HEK293 (cell line): ENCODE measurements at regions not wholly inside any gene's neighbourhood (a gene's known extent, or its start where the extent isn't known, plus 50 kb on each side); places are given as distances from the start of the nearest gene placed in this dataset.
A peak's percentile ranks its signal among the peaks of the same experiment; 100 is the strongest.

Experiments
- CTCF ChIA-PET: fragments of 350-600 bp; formaldehyde crosslinking; extraction: SDS; loops from one replicate; lab custom pipeline; 2021; ENCODE audit warnings: antibody characterized with exemption; lab: Yijun Ruan, JAX
- POLR2A ChIA-PET: fragments of 300-600 bp; formaldehyde crosslinking; extraction: SDS; loops from one replicate; lab custom pipeline; 2020; ENCODE audit warnings: antibody characterized with exemption, inconsistent platforms; lab: Yijun Ruan, JAX
- H3K27ac ChIP-seq: fragments of 200-500 bp; sonication (Bioruptor generic); 2 replicates; pipeline ENCODE4 v1.5.1; 2014; ENCODE audit warnings: low read depth, low read length, control low read depth, inconsistent platforms; ENCODE audit errors: extremely low read depth
- H3K36me3 ChIP-seq, 2 experiments: fragments of 200-500 bp in 1 of 2; sonication (Bioruptor generic) in 1 of 2; 1 replicate in 1 of 2; 2 replicates in 1 of 2; pipeline ENCODE4 v1.5.1; 2014 to 2017; ENCODE audit warnings: inconsistent platforms in 2 of 2, low read length in 2 of 2; ENCODE audit not compliant: control insufficient read depth in 2 of 2, insufficient read depth in 1 of 2
- H3K4me1 ChIP-seq: fragments of 200-500 bp; sonication (Bioruptor generic); 2 replicates; pipeline ENCODE4 v1.5.1; 2014; ENCODE audit warnings: mild to moderate bottlenecking, low read length, inconsistent platforms; ENCODE audit not compliant: control insufficient read depth, insufficient read depth
- H3K4me3 ChIP-seq: 2 replicates; pipeline ENCODE4 v1.5.1; 2011; ENCODE audit warnings: low read depth, mild to moderate bottlenecking, control low read depth, low read length, moderate library complexity
- H3K9me3 ChIP-seq: fragments of 200-500 bp; sonication (Bioruptor generic); 2 replicates; pipeline ENCODE4 v1.5.1; 2014; ENCODE audit warnings: low read depth, low read length, inconsistent platforms; ENCODE audit not compliant: control insufficient read depth, insufficient read depth
- KLF8 ChIP-seq: fragments of 450-650 bp; formaldehyde crosslinking; IDR thresholded peaks from 2 replicates; pipeline ENCODE4 v1.5.1; 2016; ENCODE audit warnings: missing biosample characterization, missing genetic modification characterization
- MYNN ChIP-seq: fragments of 450-650 bp; formaldehyde crosslinking; IDR thresholded peaks from 2 replicates; pipeline ENCODE4 v1.5.1; 2016; ENCODE audit warnings: missing biosample characterization, missing genetic modification characterization, borderline replicate concordance
- OVOL3 ChIP-seq: fragments of 450-650 bp; formaldehyde crosslinking; IDR thresholded peaks from 2 replicates; pipeline ENCODE4 v1.5.1; 2016; ENCODE audit warnings: missing biosample characterization, missing genetic modification characterization
- SCRT2 ChIP-seq: fragments of 450-650 bp; formaldehyde crosslinking; IDR thresholded peaks from 2 replicates; pipeline ENCODE4 v1.5.1; 2016; ENCODE audit warnings: missing biosample characterization, missing genetic modification characterization
- SP7 ChIP-seq: fragments of 450-650 bp; formaldehyde crosslinking; IDR thresholded peaks from 2 replicates; pipeline ENCODE4 v1.5.1; 2016; ENCODE audit warnings: missing biosample characterization, missing genetic modification characterization
- ZBTB11 ChIP-seq: fragments of 450-650 bp; formaldehyde crosslinking; conservative IDR thresholded peaks from 2 replicates; pipeline ENCODE4 v1.5.1; 2016; ENCODE audit warnings: low read depth, missing biosample characterization, missing genetic modification characterization
- ZFP3 ChIP-seq: fragments of 450-650 bp; formaldehyde crosslinking; IDR thresholded peaks from 2 replicates; pipeline ENCODE4 v1.5.1; 2016; ENCODE audit warnings: low read depth, missing biosample characterization, missing genetic modification characterization
- ZNF175 ChIP-seq: fragments of 450-650 bp; formaldehyde crosslinking; IDR thresholded peaks from 2 replicates; pipeline ENCODE4 v1.5.1; 2016; ENCODE audit warnings: missing biosample characterization, missing genetic modification characterization
- ZNF18 ChIP-seq: fragments of 450-650 bp; formaldehyde crosslinking; IDR thresholded peaks from 2 replicates; pipeline ENCODE4 v1.5.1; 2016; ENCODE audit warnings: missing biosample characterization, missing genetic modification characterization
- ZNF19 ChIP-seq: fragments of 450-650 bp; formaldehyde crosslinking; IDR thresholded peaks from 2 replicates; pipeline ENCODE4; 2016; ENCODE audit warnings: missing biosample characterization, missing genetic modification characterization, low read depth
- ZNF2 ChIP-seq: fragments of 450-650 bp; formaldehyde crosslinking; IDR thresholded peaks from 2 replicates; pipeline ENCODE4 v1.5.1; 2016; ENCODE audit warnings: missing biosample characterization, missing genetic modification characterization
- ZNF610 ChIP-seq: fragments of 450-650 bp; formaldehyde crosslinking; IDR thresholded peaks from 2 replicates; pipeline ENCODE4 v1.5.1; 2016; ENCODE audit warnings: missing biosample characterization, missing genetic modification characterization, borderline replicate concordance
- ZNF645 ChIP-seq: fragments of 450-650 bp; formaldehyde crosslinking; IDR thresholded peaks from 2 replicates; pipeline ENCODE4; 2016; ENCODE audit warnings: missing biosample characterization, missing genetic modification characterization
- ZNF658 ChIP-seq: fragments of 450-650 bp; formaldehyde crosslinking; IDR thresholded peaks from 2 replicates; pipeline ENCODE4; 2016; ENCODE audit warnings: missing biosample characterization, missing genetic modification characterization
- ZNF677 ChIP-seq: fragments of 450-650 bp; IDR thresholded peaks from 2 replicates; pipeline ENCODE4 v1.5.0; 2018; ENCODE audit warnings: missing biosample characterization, mild to moderate bottlenecking, missing genetic modification characterization, moderate library complexity
- ZNF692 ChIP-seq: fragments of 450-650 bp; formaldehyde crosslinking; IDR thresholded peaks from 2 replicates; pipeline ENCODE4 v1.5.1; 2016; ENCODE audit warnings: missing biosample characterization, missing genetic modification characterization
- ZNF76 ChIP-seq: fragments of 450-650 bp; formaldehyde crosslinking; IDR thresholded peaks from 2 replicates; pipeline ENCODE4; 2016; ENCODE audit warnings: low read depth, missing biosample characterization, missing genetic modification characterization, borderline replicate concordance
- ZSCAN16 ChIP-seq: fragments of 450-650 bp; formaldehyde crosslinking; IDR thresholded peaks from 2 replicates; pipeline ENCODE4 v1.5.1; 2016; ENCODE audit warnings: missing biosample characterization, missing genetic modification characterization
- ZSCAN30 ChIP-seq: fragments of 450-650 bp; IDR thresholded peaks from 2 replicates; pipeline ENCODE4 v1.5.1; 2018; ENCODE audit warnings: missing biosample characterization, mild to moderate bottlenecking, missing genetic modification characterization, moderate library complexity

GRCh38 chr3:99521551-99521950 is 116.8 kb upstream of the COL8A1 start (continued):
- TF ChIP-seq ZNF19 (tag by site-specific recombination): no peak
- TF ChIP-seq ZNF76: no peak
- no peak for TF ChIP-seq OVOL3 (tag by site-specific recombination)
- no peak for TF ChIP-seq KLF8
- no peak for TF ChIP-seq ZSCAN30 (tag by site-specific recombination)
- no peak for TF ChIP-seq ZSCAN16 (tag by site-specific recombination)
- TF ChIP-seq ZNF2 (tag by site-specific recombination): no peak
- TF ChIP-seq ZNF692 (tag by site-specific recombination): no peak
- no peak for TF ChIP-seq ZNF677 (tag by site-specific recombination)
- no peak for TF ChIP-seq ZFP3 (tag by site-specific recombination)
- TF ChIP-seq MYNN: no peak
- no peak for TF ChIP-seq SP7 (tag by site-specific recombination)
- no peak for TF ChIP-seq ZNF658 (tag by site-specific recombination)

- TF ChIP-seq SCRT2 (0 out of 2 replicates have a peak, but pooled peaks have one; percentile 18), ZNF18 (tag by site-specific recombination) (no peak), ZBTB11 (no peak), ZNF610 (no peak), ZNF645 (tag by site-specific recombination) (no peak), ZNF175 (tag by site-specific recombination) (no peak)
- CTCF ChIA-PET: interaction anchor here (1.3 kb wide), 1 partner anchor 20 kb away, joined by 3 read pairs; no protein-coding TSS in a partner anchor
- H3K27ac ChIP-seq: no peak overlapping the region
- H3K4me1 ChIP-seq: no peaks in the 10 kb centered on the region
- no peak overlapping the region for H3K4me3 ChIP-seq
- no peaks in the 10 kb centered on the region for H3K9me3 ChIP-seq
- POLR2A ChIA-PET: no interaction called here
- no peaks in the 10 kb centered on the region for H3K36me3 ChIP-seq
These were observed 117.9 kb upstream of the COL8A1 start for GRCh38 chr3:99520513-99520912.
